Stimulated activated CD4-positive, alpha-beta T cell treated with anti-CD3 and anti-CD28 coated beads, Interleukin-4, amount 100 ng/mL, for 48 hours (primary cell): ENCODE measurements at regions not wholly inside any gene's neighbourhood (a gene's known extent, or its start where the extent isn't known, plus 50 kb on each side); places are given as distances from the start of the nearest gene placed in this dataset.
"Not testable (repeated sequence)": the region's sequence is repeated elsewhere in the genome, so short reads cannot be mapped to it uniquely, and the experiment has no call there.

Experiments used
- DNase-seq, 2 donors: peaks; one replicate each; pipeline ENCODE4 v3.0.0-alpha.2; 2020; ENCODE audit warnings: low read depth in 2 of 2

DNA sequence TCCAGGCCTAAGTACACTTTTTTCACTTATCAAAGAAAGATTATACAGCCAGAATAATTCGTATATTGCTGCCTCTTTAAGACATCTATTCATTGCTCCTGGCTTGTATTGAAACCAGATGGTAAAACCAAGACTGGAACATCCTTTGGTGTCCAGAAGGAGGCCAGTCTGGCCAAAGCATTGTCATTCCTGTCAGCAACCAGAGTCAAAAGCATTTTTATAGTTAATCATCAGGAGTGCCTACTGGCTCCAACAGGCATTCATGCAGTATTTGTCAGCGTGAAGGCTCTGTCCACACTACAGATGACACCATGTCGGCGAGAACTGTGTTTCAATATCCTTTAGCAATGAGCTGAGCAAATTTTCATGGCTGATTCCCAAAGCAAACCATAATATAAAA, 118.0 kb upstream of the G2E3 start:
- DNase-seq: no peak

DNA sequence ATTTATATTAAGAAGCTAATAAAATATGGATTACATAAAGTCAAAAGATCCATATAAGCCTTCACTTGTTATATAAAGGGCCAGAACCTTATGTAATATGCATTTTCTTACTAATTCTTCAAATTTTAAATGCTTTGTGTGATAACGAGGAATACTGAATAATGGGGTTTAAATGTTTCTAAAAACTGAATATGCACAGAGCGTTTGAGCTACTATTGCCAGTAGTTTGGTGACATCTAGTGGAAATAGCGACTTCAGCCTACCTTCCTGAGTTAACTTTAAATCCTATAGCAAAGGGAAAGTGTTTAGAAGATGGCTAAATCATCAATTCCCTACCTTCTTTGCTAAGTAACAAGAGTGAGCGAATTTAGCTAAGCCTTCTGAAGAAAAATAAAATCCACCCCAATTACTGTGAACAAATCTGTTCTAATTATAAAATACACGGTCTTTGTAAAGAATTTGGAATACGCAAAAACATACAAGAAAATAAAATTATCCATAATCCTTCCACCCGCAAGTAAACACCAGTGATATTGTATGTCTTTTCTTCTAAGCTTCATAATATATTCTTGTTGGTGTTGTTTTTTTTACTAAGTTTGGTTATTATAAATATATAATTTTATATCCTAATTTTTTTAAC, 115.5 kb upstream of the G2E3 start:
- no peak for DNase-seq

DNA sequence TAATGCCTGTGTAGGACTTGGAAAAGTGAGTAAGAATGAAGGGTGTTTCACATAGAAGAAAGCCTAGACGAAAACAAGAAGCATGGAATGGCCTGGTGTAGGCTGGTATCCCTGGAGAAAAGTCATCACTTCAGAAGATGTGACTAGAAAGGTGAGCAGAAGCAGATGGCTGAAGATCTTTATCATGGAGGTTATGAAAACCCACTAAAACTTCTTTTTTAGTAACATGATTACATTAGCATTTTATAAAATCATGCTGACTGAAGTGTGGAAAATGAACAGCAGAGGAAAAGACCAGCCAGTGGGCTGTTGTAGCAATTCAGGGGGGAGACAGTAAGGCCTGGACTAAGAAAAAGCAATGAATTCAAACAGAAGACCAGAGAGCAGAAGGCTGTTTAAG, 114.5 kb upstream of the G2E3 start:
- no peak for DNase-seq

DNA sequence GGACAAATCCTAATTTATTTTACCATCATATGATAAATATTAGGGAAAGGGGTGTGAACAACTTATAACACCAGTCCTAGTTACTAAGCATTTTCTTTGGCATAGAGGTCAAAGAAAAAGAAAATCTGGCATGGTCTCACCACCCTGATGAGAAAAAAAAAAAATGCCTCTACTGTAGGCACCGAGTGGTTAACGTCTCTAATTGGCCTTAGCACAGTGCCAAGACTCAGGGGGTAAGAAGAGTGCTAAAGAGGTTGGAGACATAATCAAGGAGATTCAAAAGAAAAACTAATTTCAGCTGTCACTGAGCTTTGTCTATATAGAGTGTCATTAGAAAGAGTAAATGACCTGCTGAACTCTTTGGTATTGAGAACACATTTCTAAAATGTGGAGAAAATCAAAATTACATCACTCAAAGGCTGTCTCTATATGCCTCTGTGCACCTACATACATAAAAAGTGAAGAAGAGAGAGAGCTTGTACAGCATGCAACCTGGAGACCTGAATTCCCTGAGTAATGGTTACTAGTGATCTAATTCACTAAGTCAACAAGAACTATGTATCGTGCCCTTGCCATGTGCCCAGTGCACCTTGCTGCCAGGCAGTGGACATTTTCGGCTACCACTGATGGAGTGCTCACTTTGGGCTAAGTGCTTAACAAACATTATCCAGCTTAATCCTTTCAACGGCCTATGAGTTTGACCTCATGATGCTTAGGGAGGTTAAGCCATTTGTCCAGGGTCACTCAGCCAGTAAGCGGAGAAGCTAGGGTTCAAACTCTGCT, 113.8 kb upstream of the G2E3 start:
- DNase-seq: no peak

DNA sequence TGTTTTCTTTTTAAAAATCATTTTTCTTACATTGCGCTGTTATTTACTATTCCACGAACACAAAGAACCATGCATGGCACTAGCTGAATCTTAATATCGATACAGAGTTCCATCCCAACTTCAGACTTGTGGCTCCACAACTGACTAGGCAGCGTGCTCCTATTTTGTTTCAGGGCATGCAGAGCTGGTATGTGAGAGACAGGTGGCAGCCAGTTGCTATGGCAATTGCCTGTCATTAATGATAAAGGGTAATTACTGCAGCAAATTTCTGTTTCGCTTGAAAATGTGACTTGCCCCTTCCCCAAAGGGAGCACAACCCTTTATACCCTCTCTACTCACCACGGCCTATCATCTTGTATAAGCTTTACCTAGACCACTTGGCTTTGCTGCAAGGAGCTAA, 113.1 kb upstream of the G2E3 start:
- no peak for DNase-seq

DNA sequence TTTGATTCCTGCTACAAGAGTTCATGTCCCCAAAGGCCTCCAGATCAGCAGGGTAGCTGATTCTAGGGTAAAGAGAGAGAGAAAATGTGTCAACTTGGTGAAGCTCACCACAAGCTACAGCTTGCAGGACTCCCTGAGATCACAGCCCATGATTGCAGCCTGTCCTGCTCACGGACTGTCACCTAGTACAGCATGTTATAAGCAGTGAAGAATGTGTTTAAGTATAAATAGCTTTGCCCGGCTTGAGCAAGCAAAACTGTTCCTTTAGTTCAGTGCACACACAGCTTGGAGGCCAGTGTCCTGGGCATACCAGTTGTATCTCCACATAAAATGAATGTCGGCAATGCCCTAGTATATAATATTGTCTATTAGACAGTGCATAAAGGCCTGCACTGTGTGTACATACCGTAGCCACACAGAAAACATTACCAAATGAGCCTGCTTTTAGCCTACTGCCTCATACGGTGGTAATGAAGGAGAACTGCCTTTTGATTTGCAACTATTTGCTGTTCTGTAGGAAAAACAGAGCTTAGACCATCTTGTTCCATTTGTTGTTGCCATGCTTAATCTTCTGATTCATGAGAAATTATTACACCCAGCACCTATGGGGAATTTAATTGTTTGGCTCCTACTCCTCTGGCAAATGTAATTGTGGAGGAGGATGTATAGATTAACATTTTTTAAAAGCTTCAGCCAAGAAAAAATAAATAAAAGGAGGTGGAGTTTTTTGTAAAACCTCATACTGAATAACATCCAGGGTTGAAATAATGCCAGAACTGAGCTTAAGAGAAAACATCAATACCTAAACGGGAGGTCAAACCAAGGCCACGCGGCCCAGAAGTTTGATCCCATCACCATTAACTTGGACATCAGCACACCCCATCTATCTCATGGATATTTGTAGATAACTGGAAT, 108.1 kb upstream of the G2E3 start:
- DNase-seq: no peak

DNA sequence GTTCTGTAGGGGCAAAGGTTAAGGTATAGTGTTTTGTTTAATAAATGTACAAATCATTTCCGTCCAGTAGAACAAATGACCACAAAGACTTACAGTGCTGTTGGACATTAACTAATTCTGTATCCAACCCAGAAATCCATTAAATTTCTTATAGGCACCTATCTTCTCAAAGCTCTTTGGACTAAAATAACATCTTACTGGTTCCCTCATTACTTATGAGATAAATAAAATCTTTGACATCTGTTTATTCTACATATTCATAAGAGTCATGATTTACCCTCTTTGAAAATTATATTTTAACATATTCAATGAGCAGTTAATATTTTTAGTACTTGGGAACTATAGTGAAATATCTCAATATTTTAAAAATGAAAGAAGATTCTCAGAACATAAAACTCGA, 102.7 kb upstream of the G2E3 start:
- DNase-seq: no peak

DNA sequence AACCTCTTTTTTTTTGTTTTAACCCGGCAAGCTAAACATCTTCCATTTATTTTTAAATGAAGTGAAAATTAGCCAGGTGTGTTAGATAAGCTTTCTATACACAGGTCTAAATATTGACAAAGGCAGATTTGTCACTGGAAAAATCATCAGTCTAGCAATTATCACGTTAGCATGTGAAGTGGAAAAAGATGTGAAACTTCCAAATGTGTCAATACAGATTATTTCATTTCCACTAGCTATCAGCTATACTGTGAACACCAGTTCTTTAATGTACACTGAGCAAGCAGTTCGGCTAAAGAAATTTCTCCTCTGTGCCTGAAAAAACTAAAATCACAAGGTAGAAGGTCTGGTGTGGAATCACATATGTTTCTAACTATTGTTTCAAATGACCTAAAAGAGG, 96.6 kb upstream of the G2E3 start:
- DNase-seq: no peak

DNA sequence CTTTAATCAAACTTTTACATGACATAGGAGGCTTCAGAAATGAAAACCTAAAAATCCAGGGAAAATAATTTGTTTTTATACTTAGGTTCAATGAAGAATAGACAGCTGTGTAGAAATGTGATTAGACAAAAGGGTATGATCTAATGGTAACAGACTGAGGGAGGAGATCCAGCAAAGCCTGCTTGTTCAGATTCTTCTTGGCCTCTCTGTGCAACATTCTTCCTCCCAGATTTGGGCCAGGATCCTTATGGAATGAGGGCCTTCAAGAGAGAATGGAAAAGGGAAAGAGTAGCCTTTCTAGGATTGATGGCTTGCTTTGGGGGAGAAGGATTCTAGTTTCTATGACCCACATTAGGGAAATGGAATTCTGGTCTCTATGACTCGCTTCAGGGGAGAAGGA, 94.5 kb upstream of the G2E3 start:
- no peak for DNase-seq

DNA sequence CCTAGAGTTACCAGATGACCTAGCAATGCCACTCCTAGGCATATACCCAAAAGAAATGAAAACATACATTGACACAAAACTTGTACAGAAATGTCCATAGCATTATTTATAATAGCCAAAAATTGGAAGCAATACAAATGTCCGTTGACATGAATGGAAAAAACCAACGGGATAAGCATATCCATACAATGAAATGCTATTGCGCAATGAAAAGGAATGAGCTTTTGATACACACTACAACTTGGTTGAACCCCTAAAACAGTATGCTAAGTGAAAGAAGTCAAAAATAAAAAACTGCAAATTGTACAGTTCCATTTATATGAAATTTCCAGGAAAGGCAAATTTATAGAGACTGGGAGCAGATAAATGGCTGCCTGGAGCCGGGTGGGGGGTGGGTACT, 90.6 kb upstream of the G2E3 start:
- no peak for DNase-seq

DNA sequence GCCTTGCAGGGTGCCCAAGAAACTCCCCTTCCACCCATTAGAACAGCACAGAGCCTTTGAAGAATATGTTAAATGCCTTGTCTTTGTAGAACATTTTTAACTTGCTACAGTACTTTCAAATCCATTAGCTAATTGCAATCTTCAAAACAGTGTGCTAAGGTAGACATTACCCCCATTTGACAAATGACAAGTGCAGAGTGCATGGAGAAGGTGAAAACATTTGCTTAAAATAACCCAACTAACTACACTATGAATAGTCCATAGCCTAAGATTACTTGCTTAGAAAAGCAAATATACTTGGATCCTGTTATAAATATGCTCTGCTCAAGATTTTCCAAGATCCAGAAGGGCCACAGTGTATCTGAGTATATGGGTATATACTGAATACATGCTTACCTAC, 87.0 kb upstream of the G2E3 start:
- no peak for DNase-seq

DNA sequence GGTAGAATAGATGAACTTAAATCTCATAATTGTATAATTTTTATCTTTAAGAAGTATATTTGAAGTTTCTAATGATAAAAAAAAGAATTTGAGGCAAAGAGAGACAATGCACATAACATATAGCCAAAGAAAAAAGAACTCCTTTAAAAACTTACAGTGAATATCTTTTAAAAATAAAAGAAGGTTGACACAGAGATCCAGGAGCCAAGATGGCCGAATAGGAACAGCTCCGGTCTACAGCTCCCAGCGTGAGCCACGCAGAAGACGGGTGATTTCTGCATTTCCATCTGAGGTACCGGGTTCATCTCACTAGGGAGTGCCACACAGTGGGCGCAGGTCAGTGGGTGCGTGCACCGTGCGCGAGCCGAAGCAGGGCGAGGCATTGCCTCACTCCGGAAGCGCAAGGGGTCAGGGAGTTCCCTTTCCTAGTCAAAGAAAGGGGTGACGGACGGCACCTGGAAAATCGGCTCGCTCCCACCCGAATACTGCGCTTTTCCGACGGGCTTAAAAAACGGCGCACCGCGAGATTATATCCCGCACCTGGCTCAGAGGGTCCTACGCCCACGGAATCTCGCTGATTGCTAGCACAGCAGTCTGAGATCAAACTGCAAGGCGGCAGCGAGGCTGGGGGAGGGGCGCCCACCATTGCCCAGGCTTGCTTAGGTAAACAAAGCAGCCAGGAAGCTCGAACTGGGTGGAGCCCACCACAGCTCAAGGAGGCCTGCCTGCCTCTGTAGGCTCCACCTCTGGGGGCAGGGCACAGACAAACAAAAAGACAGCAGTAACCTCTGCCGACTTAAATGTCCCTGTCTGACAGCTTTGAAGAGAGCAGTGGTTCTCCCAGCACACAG, 84.9 kb upstream of the G2E3 start:
- DNase-seq: not testable (repeated sequence)

DNA sequence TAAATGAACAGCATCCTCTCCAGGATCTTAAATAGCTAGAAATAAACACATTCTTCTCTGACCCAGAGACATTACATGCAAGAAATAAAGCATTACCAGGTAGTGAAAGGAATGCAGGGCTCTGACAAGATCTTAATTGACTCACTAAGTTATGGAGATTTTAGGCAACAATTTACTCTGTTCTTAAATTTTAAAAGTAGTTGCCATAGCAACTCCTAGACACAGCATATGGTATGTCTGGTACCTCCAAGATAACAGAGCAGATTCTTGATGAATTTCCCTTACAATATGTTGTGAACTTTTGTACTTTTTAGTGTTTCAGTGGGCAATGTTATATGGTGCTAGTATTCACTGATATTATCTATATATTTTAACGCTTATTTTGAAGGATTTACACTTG, 76.7 kb upstream of the G2E3 start:
- DNase-seq: no peak

DNA sequence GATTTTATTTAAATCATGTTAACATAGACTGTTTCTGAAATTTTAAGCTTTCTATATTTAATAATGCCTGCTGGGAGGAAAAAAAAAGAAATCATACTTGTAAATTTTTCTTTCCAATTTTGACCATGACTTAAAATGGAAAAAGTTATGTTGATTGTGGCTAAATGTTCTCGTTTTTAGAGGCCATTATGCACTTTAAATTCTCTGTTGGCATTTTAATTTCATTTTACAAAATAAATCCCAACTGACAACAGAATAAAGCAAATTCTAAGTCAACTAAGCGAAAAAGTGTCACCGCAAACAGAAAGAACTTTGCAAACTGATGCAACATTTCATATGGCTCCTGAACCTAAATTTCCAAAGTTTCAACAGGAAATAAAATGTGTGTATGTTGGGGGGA, 74.8 kb upstream of the G2E3 start:
- no peak for DNase-seq

DNA sequence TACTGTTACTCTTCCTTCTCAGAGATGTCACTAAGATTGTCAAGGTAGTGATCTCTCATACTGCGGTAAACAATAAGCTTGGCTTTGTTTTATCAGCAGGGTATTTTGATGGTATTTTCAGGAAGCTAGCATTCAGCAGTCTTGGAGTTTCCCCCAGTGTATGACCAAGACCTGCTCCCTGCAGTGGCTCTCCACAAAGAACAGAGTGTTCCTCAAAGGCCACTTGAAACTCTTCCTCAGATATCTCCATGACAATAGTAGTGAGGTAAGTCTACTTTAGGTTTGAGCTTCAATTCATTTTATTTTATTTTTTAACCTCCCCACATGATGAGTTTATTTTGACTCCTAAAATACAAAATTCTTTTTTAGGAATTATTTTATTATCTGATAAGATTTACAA, 74.0 kb upstream of the G2E3 start:
- DNase-seq: no peak

DNA sequence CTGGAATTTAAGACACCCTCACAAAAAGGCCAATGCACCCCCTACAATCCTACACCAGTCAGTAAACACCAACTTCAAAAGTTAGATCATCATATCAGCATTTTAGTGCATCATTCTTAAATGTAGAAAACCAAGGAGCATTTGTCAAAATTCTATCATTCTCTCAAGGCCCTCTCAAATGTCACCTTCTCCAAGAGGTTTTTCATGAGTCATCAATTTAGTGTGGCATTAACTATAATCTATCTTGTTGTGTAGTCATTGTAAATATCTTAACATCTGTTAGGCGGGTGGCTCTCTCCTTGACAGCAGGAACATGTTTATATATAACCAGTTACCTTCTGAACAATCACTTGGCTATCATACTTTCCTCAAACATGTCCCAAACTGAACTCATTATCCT, 62.1 kb upstream of the G2E3 start:
- DNase-seq: no peak

DNA sequence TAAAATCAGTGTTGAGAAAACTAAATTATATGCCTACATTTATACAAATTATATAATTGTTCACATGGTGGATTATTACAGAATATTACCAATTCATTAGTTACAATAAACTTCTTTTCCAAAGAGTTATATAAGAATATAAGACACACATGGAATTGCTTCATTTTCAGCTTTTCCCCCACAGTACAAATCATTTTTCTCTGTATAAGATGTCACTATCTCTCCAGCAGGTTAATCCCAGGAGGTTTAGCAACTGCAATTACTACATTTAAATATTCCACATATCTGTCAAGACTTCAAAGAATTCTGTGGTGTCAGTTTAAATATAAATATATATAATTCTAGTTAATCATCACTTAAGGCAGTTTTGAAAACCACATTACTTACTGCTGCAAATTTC, 59.6 kb upstream of the G2E3 start:
- DNase-seq: no peak

DNA sequence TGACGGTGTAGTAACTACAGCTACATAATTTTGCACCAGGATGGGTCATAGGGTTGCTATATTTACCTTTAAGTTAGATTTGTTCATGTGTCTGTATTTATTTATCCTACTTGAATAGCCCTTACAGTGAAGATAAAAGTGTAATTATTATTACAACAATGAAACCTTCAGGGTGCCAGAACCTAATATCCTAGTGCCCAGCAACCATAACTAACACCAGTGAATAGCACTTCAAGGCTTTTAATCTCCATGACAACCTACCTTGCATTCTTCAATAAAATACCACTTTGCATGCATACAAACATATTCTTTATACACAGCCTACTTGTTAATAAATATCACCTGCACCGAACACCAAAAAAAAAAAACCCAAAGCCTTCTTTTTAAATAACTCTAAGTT, 58.7 kb upstream of the G2E3 start:
- no peak for DNase-seq

DNA sequence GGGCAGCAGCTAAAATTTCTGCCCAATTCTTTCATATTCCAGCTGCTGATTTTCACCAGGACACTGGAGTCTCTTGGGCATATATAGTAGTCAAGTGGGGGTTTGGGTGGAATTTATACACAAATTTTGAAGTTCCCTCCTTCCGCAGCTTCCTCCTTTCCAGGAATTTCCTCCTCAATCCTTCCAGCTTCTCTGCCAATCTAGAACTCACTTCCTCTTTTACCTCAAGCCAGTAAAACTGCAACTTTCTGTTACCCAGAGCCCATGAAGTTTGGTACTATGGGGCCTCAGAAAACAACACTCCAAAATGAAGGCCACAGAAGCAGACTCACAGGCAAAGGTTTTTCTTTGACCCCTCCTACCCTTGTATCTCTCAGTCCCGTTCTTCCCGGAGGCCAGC, 51.7 kb upstream of the G2E3 start:
- no peak for DNase-seq
